Bronchial epithelial cell (primary cell): ENCODE measurements at regions not wholly inside any gene's neighbourhood (a gene's known extent, or its start where the extent isn't known, plus 50 kb on each side); places are given as distances from the start of the nearest gene placed in this dataset.
"Not testable (repeated sequence)": the region's sequence is repeated elsewhere in the genome, so short reads cannot be mapped to it uniquely, and the experiment has no call there.

Source experiments
- DNase-seq: peaks from one replicate; pipeline ENCODE4 v3.0.0-alpha.2; 2010; ENCODE audit warnings: low read depth
- FAIRE-seq: peaks from 2 replicates; lab custom pipeline; 2011; peaks lifted over from hg19 to GRCh38; lab: Jason Lieb, UNC
- H3K27me3 ChIP-seq: 2 replicates; pipeline ENCODE4 v1.5.1; 2011; ENCODE audit warnings: low read length; ENCODE audit not compliant: control insufficient read depth, insufficient read depth
- H3K36me3 ChIP-seq: 2 replicates; pipeline ENCODE4 v1.5.1; 2011; ENCODE audit warnings: low read length; ENCODE audit not compliant: control insufficient read depth, insufficient read depth
- H3K4me3 ChIP-seq: 2 replicates; pipeline ENCODE4 v1.5.1; 2011; ENCODE audit warnings: mild to moderate bottlenecking, low read depth, low read length, control low read depth
- CTCF ChIP-seq: IDR thresholded peaks from 2 replicates; pipeline ENCODE4 v1.5.1; 2011; ENCODE audit warnings: mild to moderate bottlenecking, moderate library complexity, low read length, control low read depth, inconsistent platforms; ENCODE audit not compliant: insufficient read depth, severe bottlenecking

DNA sequence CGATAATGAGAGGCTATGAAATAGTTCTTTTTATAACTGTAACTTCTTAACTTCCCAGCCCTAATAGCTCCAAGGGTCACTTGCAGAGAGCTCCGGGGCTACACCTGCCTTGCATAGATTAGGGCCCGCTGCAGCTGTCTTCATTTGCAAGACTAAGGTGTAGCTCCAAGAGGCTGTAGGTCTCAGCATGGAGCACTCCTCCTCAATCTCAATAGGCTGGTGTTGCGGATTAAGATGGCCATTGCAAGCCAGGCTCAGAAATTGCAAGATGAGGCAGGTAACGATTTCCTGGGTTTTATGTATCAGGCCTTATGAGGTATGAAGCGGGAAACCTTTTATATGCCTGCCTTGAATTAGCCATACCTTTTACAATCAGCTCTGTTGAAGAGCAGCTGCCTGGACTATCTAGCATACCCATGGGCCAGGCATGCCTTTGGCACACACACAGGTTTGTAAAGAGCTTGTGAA is 185.7 kb downstream of the TM9SF2 start:
- Histone ChIP-seq H3K36me3 (no peaks in the 10 kb centered on the region), H3K4me3 (no peak overlapping the region), H3K27me3 (no peaks in the 10 kb centered on the region)
- FAIRE-seq (no peak), DNase-seq (no peak)
- TF ChIP-seq CTCF = no peak

DNA sequence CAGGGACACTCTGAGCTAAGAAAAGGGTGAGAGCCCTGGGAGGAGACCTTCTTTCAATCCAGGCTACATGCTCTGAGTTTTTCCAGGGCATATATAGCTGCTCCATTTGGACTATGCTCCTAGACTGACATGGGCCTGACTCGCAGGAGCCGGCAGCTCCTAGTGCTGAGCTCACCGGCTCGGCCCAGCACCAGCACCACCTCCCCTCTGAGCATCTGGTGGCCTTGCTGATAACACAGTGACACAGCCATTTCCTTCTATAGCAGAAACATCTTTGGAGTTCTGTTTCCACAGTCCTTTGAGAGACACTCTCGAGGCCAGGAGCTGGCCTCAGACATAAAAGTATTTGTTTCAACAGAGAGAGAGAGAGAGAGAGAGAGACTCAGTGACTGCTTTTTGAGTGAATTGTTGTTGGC is 184.9 kb downstream of the TM9SF2 start:
- no peak for TF ChIP-seq CTCF
- no peaks in the 10 kb centered on the region for H3K36me3 ChIP-seq
- DNase-seq (no peak), FAIRE-seq (no peak)
- no peaks in the 10 kb centered on the region for H3K27me3 ChIP-seq
- no peak overlapping the region for H3K4me3 ChIP-seq

DNA sequence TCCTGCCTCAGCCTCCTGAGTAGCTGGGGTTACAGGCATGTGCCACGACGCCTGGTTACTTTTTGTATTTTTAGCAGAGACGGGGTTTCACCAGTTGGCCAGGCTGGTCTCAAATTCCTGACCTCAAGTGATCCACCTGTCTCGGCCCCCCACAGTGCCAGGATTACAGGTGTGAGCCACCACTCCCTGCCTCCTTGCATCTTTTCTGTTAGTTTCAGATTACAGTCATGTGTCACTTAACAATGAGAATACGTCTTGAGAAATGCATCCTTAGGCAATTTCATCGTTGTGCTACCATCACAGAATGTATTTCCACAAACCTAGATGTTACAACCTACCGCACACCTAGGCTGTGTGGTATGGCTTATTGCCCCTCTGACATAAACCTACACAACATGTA is 180.4 kb downstream of the TM9SF2 start:
- Histone ChIP-seq H3K4me3 (no peak overlapping the region), H3K27me3 (no peaks in the 10 kb centered on the region), H3K36me3 (no peaks in the 10 kb centered on the region)
- no peak for DNase-seq
- TF ChIP-seq CTCF = no peak
- no peak for FAIRE-seq

- FAIRE-seq = no peak
- Histone ChIP-seq H3K27me3 (no peaks in the 10 kb centered on the region), H3K36me3 (no peaks in the 10 kb centered on the region), H3K4me3 (no peak overlapping the region)
- no peak for TF ChIP-seq CTCF
- no peak for DNase-seq
These were observed 176.1 kb downstream of the TM9SF2 start for GRCh38 chr13:99677116-99677951.

GRCh38 chr13:99671746-99672145 is 170.5 kb downstream of the TM9SF2 start:
- no peaks in the 10 kb centered on the region for H3K36me3 ChIP-seq
- no peak for FAIRE-seq
- H3K27me3 ChIP-seq = no peaks in the 10 kb centered on the region
- no peak for DNase-seq
- H3K4me3 ChIP-seq = no peak overlapping the region
- no peak for TF ChIP-seq CTCF

DNA sequence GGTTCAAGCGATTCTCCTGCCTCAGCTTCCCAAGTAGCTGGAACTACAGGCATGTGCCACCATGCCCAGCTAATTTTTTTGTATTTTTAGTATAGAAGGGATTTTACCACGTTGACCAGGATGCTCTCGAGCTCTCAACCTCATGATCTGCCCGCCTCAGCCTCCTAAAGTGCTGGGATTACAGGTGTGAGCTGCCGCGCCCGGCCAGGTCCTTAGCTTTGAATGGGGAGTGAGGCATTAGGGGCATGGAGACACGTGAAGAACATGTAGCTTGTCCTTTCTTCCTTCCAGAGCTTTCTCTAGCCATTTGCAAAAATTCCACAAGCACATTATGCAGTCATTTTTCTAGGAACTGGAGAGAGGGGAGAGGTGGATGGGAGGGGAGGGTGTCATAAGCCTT is 167.8 kb downstream of the TM9SF2 start:
- not testable (repeated sequence) for FAIRE-seq, DNase-seq, H3K27me3 ChIP-seq, H3K36me3 ChIP-seq, H3K4me3 ChIP-seq
